Uterus (tissue), 2 donors: ENCODE measurements at regions not wholly inside any gene's neighbourhood (a gene's known extent, or its start where the extent isn't known, plus 50 kb on each side); places are given as distances from the start of the nearest gene placed in this dataset.

Experiments
- POLR2A ChIP-seq, 2 donors: fragments of 450-650 bp; IDR thresholded peaks; one replicate each; pipeline ENCODE4 v1.6.1; 2016; ENCODE audit warnings: antibody characterized with exemption in 2 of 2, mild to moderate bottlenecking in 1 of 2, moderate library complexity in 1 of 2
- TF ChIP-seq, protein P1 (sequence below), 4 experiments: fragments of 200-600 bp in 2 of 4; fragments of 450-650 bp in 2 of 4; sonication (generic) in 2 of 4; IDR thresholded peaks; one replicate each; pipeline ENCODE4 v1.5.1; 2016 to 2019; ENCODE audit warnings: antibody characterized with exemption in 4 of 4, mild to moderate bottlenecking in 2 of 4, moderate library complexity in 1 of 4

DNA sequence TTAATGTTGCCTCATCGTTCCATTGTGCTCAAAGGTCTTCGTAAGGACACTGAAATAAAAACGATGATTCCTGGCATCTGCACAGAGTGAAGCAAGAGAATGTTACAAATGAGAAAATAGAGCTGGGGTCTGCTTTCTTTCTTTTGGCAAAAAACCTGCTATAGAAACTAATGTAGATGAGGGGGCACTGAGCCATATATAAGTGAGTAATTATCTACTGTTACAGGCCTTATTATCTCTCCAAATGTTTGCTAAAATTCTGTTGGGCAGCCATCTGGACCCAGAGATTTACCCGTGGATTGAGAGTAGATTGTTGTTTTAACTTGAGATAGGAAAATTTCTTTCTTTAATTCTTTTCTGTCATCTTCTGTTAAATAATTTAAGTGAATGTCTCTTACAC, 472.5 kb upstream of the PIK3C3 start:
- TF ChIP-seq, protein P1, sequence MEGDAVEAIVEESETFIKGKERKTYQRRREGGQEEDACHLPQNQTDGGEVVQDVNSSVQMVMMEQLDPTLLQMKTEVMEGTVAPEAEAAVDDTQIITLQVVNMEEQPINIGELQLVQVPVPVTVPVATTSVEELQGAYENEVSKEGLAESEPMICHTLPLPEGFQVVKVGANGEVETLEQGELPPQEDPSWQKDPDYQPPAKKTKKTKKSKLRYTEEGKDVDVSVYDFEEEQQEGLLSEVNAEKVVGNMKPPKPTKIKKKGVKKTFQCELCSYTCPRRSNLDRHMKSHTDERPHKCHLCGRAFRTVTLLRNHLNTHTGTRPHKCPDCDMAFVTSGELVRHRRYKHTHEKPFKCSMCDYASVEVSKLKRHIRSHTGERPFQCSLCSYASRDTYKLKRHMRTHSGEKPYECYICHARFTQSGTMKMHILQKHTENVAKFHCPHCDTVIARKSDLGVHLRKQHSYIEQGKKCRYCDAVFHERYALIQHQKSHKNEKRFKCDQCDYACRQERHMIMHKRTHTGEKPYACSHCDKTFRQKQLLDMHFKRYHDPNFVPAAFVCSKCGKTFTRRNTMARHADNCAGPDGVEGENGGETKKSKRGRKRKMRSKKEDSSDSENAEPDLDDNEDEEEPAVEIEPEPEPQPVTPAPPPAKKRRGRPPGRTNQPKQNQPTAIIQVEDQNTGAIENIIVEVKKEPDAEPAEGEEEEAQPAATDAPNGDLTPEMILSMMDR (IDR thresholded peaks at IDR 0.05) = no peak
- no peak for TF ChIP-seq POLR2A (IDR thresholded peaks at IDR 0.05)
